ENCODE measurements at regions not wholly inside any gene's neighbourhood (a gene's known extent, or its start where the extent isn't known, plus 50 kb on each side); places are given as distances from the start of the nearest gene placed in this dataset.

DNA sequence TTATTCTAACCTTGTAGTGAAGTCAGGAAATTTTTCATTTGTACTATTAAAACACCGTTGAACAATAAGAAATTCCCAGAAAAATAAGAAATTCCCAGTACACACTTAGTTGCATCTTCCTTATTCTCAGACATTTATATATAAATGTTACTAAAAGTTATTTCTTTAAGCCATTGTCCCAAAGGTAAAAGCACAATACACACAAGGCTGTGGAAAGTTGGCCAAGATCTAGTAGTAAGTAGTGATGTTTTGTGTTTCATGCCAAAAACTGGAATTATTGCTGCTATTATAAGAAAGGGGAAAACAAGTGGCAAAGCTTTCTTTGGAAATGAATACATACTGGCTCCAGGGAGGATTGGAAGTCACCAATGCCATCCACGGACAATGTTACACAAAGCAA, 802.5 kb upstream of the DPPA4 start:
- Histone ChIP-seq H4K91ac (ENCODE audit: insufficient read length, low read depth, low read length) (no peak overlapping the region), H4K8ac (replicated peaks; ENCODE audit: insufficient read length, low read depth, low read length) (no peak overlapping the region), H3K14ac (ENCODE audit: insufficient read depth, low read length) (no peak overlapping the region), H3K56ac (ENCODE audit: insufficient read length, low read depth, low read length) (no peak overlapping the region), H3K79me1 (ENCODE audit: insufficient read depth, low read depth, low read length, poor library complexity, severe bottlenecking) (no peaks in the 10 kb centered on the region), H3T11ph (ENCODE audit: low read length) (no peak overlapping the region), H3K27ac (ENCODE audit: insufficient read length, low read depth, low read length) (no peak overlapping the region), H3K4ac (ENCODE audit: low read depth, low read length) (no peak overlapping the region), H3K23ac (ENCODE audit: insufficient read length, low read depth, low read length) (no peak overlapping the region), H3K9ac (ENCODE audit: extremely low read depth, insufficient read length, low read length) (no peak overlapping the region), H4K20me1 (ENCODE audit: control insufficient read depth, insufficient read depth, insufficient read length) (no peaks in the 10 kb centered on the region), H2BK5ac (ENCODE audit: insufficient read length, low read length) (no peak overlapping the region), H2BK15ac (ENCODE audit: low read depth, low read length) (no peak overlapping the region), H3K4me1 (ENCODE audit: insufficient read depth, low read length) (no peaks in the 10 kb centered on the region; the same call in 1 of the 2 replicates), H2AK5ac (ENCODE audit: insufficient read length, low read length) (no peak overlapping the region), H2AFZ (ENCODE audit: low read length) (no peak overlapping the region), H2BK12ac (ENCODE audit: insufficient read length, low read depth, low read length) (no peak overlapping the region), H2BK120ac (ENCODE audit: low read depth, low read length, poor library complexity, severe bottlenecking) (no peak overlapping the region), H3K23me2 (ENCODE audit: insufficient read length, low read depth, low read length, poor library complexity, severe bottlenecking) (no peaks in the 10 kb centered on the region), H3K79me2 (ENCODE audit: insufficient read depth, low read length) (no peaks in the 10 kb centered on the region), H3K27me3 (ENCODE audit: insufficient read depth, low read length) (no peaks in the 10 kb centered on the region), H2BK20ac (ENCODE audit: low read depth, low read length, poor library complexity, severe bottlenecking) (no peak overlapping the region), H4K5ac (ENCODE audit: insufficient read length, low read depth, low read length) (no peak overlapping the region), H3K9me3 (ENCODE audit: control insufficient read depth, low read depth, low read length) (no peaks in the 10 kb centered on the region), H3K18ac (ENCODE audit: insufficient read length, low read depth, low read length) (no peak overlapping the region), H3K4me2 (ENCODE audit: insufficient read depth, insufficient read length, low read length) (no peak overlapping the region)
- TF ChIP-seq, protein P1, sequence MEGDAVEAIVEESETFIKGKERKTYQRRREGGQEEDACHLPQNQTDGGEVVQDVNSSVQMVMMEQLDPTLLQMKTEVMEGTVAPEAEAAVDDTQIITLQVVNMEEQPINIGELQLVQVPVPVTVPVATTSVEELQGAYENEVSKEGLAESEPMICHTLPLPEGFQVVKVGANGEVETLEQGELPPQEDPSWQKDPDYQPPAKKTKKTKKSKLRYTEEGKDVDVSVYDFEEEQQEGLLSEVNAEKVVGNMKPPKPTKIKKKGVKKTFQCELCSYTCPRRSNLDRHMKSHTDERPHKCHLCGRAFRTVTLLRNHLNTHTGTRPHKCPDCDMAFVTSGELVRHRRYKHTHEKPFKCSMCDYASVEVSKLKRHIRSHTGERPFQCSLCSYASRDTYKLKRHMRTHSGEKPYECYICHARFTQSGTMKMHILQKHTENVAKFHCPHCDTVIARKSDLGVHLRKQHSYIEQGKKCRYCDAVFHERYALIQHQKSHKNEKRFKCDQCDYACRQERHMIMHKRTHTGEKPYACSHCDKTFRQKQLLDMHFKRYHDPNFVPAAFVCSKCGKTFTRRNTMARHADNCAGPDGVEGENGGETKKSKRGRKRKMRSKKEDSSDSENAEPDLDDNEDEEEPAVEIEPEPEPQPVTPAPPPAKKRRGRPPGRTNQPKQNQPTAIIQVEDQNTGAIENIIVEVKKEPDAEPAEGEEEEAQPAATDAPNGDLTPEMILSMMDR (conservative IDR thresholded peaks at IDR 0.05): no peak
- H3K4me3 Mint-ChIP-seq: no peak overlapping the region
- H3K9me3 Mint-ChIP-seq: peaks cover 0 to 3% of the 10 kb centered on the region in 2 experiments; a peak in 1 of 5 replicates
- DNase-seq: no peak
- no peaks in the 10 kb centered on the region for H3K27me3 Mint-ChIP-seq (ENCODE audit: low read depth)
- no peak overlapping the region for H3K27ac Mint-ChIP-seq
- peaks cover 0 to 6% (median 0%) of the 10 kb centered on the region in 3 experiments; a peak in 2 of 7 replicates for H3K36me3 Mint-ChIP-seq (ENCODE audit: insufficient read depth in 1 of 3, low read depth in 3 of 3)
- WGBS (ENCODE audit: extremely low coverage, insufficient read length, low lambda C conversion rate): no CpG with 5 or more reads among the region's 2 CpGs
- H3K4me1 Mint-ChIP-seq: peaks cover 4 to 12% of the 10 kb centered on the region in 2 experiments

Measured in H9 (cell line).